Memory B cell (primary cell): ENCODE measurements at regions not wholly inside any gene's neighbourhood (a gene's known extent, or its start where the extent isn't known, plus 50 kb on each side); places are given as distances from the start of the nearest gene placed in this dataset.
"Not testable (repeated sequence)": the region's sequence is repeated elsewhere in the genome, so short reads cannot be mapped to it uniquely, and the experiment has no call there.

Experiments used
- ATAC-seq: fragments of 150-1000 bp; cut with Tn5 transposase; 2 replicates; pipeline ENCODE4 v1.10.0; 2021; ENCODE audit warnings: low read depth, mild to moderate bottlenecking, moderate library complexity
- DNase-seq, 2 donors: peaks; one replicate each; pipeline ENCODE4 v3.0.0; 2022; ENCODE audit warnings: low spot score in 2 of 2
- H3K27ac Mint-ChIP-seq: one replicate; pipeline ENCODE4 v1.8.0; 2022; ENCODE audit warnings: mild to moderate bottlenecking, moderate library complexity, mixed read lengths
- H3K27me3 Mint-ChIP-seq: one replicate; pipeline ENCODE4 v1.8.0; 2022; ENCODE audit warnings: mixed read lengths
- H3K36me3 Mint-ChIP-seq: one replicate; pipeline ENCODE4 v1.8.0; 2022; ENCODE audit warnings: mild to moderate bottlenecking, mixed read lengths
- H3K4me1 Mint-ChIP-seq: one replicate; pipeline ENCODE4 v1.8.0; 2022; ENCODE audit warnings: mixed read lengths
- H3K4me3 Mint-ChIP-seq: one replicate; pipeline ENCODE4 v1.8.0; 2022; ENCODE audit warnings: mild to moderate bottlenecking, moderate library complexity, mixed read lengths
- H3K9me3 Mint-ChIP-seq: one replicate; pipeline ENCODE4 v1.8.0; 2022; ENCODE audit warnings: mixed read lengths

DNA sequence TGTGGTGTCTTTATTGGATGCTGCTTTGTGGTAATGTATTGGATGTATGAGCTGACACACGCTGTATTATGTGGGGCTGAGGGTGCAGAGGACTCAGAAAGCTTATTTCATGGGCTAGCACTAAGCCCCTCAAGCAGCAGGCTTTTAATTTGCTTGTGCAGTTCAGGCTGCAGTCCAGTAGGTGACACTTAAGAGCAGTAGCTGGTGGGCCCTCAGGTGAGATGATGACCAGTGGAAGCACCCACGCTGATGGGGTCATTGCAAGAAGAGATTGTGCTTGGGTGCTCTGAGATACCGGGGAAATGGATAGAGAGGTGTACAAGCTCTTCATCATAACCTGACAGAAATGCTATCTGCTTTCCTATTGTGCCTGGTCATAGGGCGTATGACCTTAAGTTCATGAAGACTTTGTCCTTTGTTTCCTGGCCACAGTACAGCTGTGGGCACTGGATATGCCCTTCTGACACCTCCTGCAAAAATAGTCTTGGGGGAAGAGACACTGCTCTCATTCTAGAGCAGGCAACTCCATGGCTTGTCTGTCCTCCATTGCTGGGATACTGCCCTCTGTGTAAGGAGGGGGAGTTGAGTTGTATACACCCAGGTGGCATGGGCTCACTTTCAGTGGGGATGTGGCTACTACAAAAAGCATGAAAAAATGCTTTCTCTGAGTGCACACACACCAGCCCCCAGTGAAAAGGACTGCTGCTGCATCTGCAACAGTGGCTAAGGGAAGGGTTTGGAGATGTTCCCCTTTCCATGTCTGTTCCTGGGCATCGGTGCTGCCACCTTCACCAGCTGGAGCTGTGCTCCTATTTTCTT, 205.7 kb upstream of the ZSWIM2 start:
- H3K9me3 Mint-ChIP-seq, result peaks cover 6% of the 10 kb centered on the region
- H3K27ac Mint-ChIP-seq, result no peak overlapping the region
- no peaks in the 10 kb centered on the region for H3K36me3 Mint-ChIP-seq
- DNase-seq, result no peak
- H3K27me3 Mint-ChIP-seq, result no peaks in the 10 kb centered on the region
- no peaks in the 10 kb centered on the region for H3K4me1 Mint-ChIP-seq
- H3K4me3 Mint-ChIP-seq, result no peak overlapping the region
- ATAC-seq, result no peak

DNA sequence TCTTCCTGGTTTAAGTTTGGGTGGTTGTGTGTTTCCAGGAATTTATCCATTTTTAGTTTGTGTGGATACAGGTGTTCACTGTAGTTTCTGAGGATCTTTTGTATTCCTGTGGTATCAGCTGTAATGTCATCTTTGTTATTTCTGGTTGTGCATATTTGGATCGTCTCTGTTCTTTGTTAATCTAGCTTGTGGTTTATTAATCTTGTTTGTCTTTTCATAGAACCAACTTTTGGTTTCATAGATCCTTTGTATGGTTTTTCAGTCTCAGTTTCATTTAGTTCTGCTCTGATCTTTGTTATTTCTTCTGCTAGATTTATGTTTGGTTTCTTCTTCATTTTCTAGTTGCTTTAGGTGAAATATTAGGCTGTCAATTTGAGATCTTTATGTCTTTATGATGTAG, 202.4 kb upstream of the ZSWIM2 start:
- Mint-ChIP-seq H3K9me3 (peaks cover 13% of the 10 kb centered on the region), H3K4me1 (no peaks in the 10 kb centered on the region), H3K27ac (no peak overlapping the region), H3K27me3 (no peaks in the 10 kb centered on the region), H3K4me3 (no peak overlapping the region), H3K36me3 (no peaks in the 10 kb centered on the region)
- DNase-seq, result no peak
- ATAC-seq, result no peak

DNA sequence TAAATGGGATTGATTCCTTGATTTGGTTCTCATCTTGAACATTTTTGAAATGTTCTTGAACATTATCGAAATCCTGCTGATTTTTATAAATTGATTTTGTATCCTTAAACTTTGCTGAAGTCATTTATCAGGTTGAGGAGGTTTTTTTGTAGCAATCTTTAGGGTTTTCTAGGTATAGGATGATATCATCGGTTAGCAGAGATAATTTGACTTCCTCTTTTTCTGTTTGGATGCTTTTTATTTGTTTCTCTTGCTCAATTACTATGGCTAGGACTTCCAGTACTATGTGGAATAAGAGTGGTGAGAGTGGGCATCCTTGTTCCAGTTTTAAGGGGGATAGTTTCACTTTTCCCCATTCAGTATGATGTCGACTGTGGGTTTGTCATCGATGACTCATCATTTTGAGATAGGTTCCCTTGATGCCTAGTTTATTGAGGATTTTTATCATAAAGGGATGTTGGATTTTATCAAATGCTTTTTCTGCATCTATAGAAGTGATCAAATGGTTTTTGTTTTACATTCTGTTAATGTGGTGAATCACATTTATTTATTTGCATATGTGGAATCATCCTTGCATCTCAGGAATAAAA, 201.5 kb upstream of the ZSWIM2 start:
- H3K9me3 Mint-ChIP-seq, result peaks cover 13% of the 10 kb centered on the region
- H3K27me3 Mint-ChIP-seq, result no peaks in the 10 kb centered on the region
- no peak overlapping the region for H3K4me3 Mint-ChIP-seq
- no peak overlapping the region for H3K27ac Mint-ChIP-seq
- no peaks in the 10 kb centered on the region for H3K4me1 Mint-ChIP-seq
- H3K36me3 Mint-ChIP-seq, result no peaks in the 10 kb centered on the region
- ATAC-seq (no peak), DNase-seq (no peak)

DNA sequence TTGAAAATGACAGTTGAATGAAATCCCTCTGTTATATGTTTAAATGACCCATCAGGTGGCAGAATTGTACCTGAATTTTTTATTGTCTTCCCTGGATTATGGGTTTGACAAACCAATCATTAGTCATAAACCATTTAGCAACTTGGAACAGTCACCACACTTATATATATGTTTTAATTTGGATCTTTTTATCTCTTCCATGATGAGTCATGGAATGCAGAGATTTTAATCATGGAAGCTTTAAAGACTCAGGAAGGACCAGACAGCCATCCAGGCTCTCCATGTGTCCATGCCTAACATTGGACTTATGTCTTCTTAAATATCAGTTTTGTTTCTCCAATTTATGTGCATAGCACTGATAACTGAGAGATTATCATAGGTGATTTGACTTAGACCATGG, 188.3 kb upstream of the ZSWIM2 start:
- no peaks in the 10 kb centered on the region for H3K36me3 Mint-ChIP-seq
- no peaks in the 10 kb centered on the region for H3K4me1 Mint-ChIP-seq
- no peak overlapping the region for H3K27ac Mint-ChIP-seq
- H3K4me3 Mint-ChIP-seq, result no peak overlapping the region
- DNase-seq (no peak), ATAC-seq (no peak)
- no peaks in the 10 kb centered on the region for H3K27me3 Mint-ChIP-seq
- no peaks in the 10 kb centered on the region for H3K9me3 Mint-ChIP-seq

GRCh38 chr2:187034434-187034833, 185.5 kb upstream of the ZSWIM2 start:
- H3K4me1 Mint-ChIP-seq, result no peaks in the 10 kb centered on the region
- DNase-seq (no peak), ATAC-seq (no peak)
- peaks cover 2% of the 10 kb centered on the region for H3K9me3 Mint-ChIP-seq
- no peak overlapping the region for H3K4me3 Mint-ChIP-seq
- no peaks in the 10 kb centered on the region for H3K27me3 Mint-ChIP-seq
- no peaks in the 10 kb centered on the region for H3K36me3 Mint-ChIP-seq
- H3K27ac Mint-ChIP-seq, result no peak overlapping the region

GRCh38 chr2:187024739-187025138, 175.8 kb upstream of the ZSWIM2 start:
- Mint-ChIP-seq H3K9me3 (peaks cover 15% of the 10 kb centered on the region), H3K4me3 (no peak overlapping the region), H3K36me3 (no peaks in the 10 kb centered on the region), H3K27me3 (no peaks in the 10 kb centered on the region), H3K4me1 (no peaks in the 10 kb centered on the region), H3K27ac (no peak overlapping the region)
- DNase-seq, result no peak
- no peak for ATAC-seq

DNA sequence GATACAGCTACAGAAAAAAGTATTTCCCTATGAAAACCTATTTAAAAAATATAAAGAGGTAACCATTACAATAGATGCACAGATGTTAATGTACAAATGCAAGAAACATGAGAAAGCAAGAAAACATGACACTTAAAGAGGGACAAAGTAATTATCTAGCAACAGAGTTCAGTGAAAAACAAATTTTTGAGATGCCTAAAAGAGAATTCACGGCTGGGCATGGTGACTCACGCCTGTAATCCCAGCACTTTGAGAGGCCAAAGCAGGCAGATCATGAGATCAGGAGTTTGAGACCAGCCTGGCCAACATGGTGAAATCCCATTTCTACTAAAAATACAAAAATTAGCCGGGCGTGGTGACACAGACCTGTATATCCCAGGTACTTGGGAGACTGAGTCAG, 175.0 kb upstream of the ZSWIM2 start:
- DNase-seq, ATAC-seq, H3K27me3 Mint-ChIP-seq, H3K4me3 Mint-ChIP-seq, H3K27ac Mint-ChIP-seq, H3K4me1 Mint-ChIP-seq, H3K36me3 Mint-ChIP-seq: not testable (repeated sequence)
- H3K9me3 Mint-ChIP-seq, result peaks cover 15% of the 10 kb centered on the region

DNA sequence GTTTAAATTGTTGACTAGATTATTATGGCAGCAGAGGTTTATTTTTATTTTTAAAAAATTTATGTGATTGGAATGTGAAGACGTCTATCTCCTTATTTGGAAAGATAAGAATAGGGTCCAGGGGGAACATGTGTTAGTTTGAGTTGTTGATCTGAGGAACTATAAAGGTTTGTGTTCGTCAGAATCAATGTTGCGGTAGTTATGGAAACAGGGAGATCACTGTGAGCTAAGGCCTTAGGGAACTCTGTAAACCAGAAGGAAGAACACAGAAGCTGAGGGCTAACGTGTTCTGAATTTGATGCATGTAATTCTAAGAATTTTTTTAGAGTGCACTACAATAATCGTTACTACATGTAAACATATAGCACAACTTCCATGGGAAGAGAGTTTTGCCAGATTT, 168.5 kb upstream of the ZSWIM2 start:
- no peak overlapping the region for H3K27ac Mint-ChIP-seq
- H3K27me3 Mint-ChIP-seq, result no peaks in the 10 kb centered on the region
- H3K36me3 Mint-ChIP-seq, result no peaks in the 10 kb centered on the region
- DNase-seq (no peak), ATAC-seq (no peak)
- H3K4me3 Mint-ChIP-seq, result no peak overlapping the region
- peaks cover 1% of the 10 kb centered on the region for H3K9me3 Mint-ChIP-seq
- H3K4me1 Mint-ChIP-seq, result no peaks in the 10 kb centered on the region

DNA sequence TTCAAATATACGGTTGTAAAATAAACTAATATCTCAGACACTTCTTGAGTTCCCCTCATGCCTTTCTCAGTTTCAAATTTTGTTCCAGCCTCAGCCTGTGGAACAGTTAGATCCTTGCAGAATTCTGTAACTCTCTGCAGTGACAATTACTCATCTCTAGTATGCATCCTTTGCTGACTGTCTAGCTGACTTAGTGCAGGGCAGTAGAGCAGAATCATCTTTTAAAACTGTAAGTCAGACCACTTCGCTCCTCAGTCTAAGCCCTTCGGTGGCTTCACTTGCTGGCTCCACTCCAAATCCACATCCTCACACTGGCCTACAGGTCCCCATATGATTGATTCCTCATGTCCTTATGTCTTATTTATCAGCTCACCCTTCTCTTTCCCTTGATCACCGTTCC, 164.1 kb upstream of the ZSWIM2 start:
- Mint-ChIP-seq H3K27ac (no peak overlapping the region), H3K9me3 (peaks cover 1% of the 10 kb centered on the region), H3K4me1 (no peaks in the 10 kb centered on the region), H3K36me3 (no peaks in the 10 kb centered on the region), H3K4me3 (no peak overlapping the region), H3K27me3 (no peaks in the 10 kb centered on the region)
- ATAC-seq, result no peak
- DNase-seq, result no peak

DNA sequence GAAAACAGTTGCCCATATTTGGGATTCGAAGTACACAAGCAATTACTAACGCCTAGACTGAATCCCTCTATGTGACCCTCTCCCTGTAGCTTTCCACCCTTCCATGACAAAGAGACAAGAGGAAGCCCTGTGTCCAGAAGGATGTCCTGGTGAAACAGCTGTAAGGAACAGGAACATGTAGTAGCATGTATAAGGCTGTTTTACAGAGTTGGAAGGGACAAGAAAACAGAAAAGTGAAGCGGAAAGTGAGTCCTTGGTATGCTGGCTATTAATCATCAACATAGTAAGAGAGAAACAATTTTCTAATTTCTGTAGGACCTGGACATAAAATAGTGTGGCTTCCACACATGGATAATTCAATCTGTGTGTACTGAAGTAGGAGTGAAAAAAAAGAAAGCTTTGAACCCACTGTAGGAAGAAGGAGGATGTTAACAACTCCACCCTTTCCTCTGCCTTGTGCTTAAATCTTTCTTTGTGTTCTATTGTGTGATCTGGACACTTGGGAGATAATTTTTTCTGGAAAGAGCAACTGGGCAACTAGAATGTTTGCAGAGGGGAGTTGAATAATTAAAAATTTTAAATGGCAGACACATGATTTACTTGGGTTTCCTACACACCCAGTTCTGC, 162.3 kb upstream of the ZSWIM2 start:
- no peak overlapping the region for H3K4me3 Mint-ChIP-seq
- H3K36me3 Mint-ChIP-seq, result no peaks in the 10 kb centered on the region
- H3K27ac Mint-ChIP-seq, result no peak overlapping the region
- DNase-seq (no peak), ATAC-seq (no peak)
- no peaks in the 10 kb centered on the region for H3K4me1 Mint-ChIP-seq
- H3K27me3 Mint-ChIP-seq, result no peaks in the 10 kb centered on the region
- H3K9me3 Mint-ChIP-seq, result no peaks in the 10 kb centered on the region

DNA sequence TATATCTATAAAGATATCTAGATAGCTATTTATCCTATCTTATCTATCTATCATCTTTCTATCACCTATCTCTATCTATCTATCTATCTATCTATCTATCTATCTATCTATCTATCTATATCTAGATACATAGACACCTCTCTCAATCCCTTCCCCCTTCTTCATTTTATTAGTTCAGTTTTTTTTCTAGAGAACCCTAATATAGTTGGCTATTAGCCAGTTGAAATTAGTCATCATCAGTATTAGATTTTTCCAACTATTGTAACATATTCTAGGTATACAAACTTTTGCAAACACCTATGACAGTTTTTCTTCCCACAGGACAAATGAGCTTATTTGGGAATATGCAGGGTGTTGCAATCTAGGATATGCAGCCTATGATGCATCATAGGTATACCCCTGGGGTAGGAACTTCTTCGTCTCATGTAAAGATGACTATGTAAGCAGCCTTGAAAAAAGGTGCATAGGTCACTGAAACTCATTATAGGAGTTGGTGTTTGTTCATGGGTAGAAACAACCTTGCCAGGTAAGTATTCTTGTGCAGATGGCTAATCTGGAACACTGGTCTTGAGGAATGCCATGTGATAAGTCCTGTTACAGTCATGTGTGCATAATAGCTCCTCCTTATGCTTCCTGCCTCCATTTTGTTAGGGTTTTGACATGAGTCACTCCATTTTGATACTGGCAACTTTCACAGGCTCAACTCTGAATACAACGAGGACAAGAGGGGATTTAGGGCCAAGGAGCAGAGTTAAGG, 160.7 kb upstream of the ZSWIM2 start:
- Mint-ChIP-seq H3K27me3 (no peaks in the 10 kb centered on the region), H3K4me1 (no peaks in the 10 kb centered on the region), H3K36me3 (no peaks in the 10 kb centered on the region), H3K27ac (no peak overlapping the region), H3K9me3 (no peaks in the 10 kb centered on the region), H3K4me3 (no peak overlapping the region)
- no peak for DNase-seq
- no peak for ATAC-seq

- no peak for DNase-seq
- no peak for ATAC-seq
- no peak overlapping the region for H3K4me3 Mint-ChIP-seq
These were observed 159.1 kb upstream of the ZSWIM2 start for GRCh38 chr2:187008111-187008510.

DNA sequence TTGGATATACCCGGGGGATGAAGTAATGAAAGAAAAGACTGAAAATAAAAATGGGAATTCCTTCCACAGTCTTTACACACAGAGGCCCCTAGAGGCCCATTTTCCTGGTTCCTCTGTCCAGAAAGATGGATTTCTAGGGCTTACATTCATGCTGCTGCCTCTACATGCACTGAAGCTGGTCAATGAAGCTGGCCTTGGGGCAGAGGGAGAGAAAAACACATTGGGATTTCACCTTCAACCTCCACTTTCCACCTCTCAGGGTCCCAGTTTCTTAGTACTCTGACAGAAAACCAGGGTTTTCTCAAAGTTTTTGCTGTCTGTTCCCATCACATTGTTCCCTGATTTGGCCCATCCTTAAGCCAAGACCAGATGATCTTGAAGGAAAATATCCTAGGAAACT, 154.6 kb upstream of the ZSWIM2 start:
- Mint-ChIP-seq H3K36me3 (no peaks in the 10 kb centered on the region), H3K4me3 (no peak overlapping the region), H3K27me3 (no peaks in the 10 kb centered on the region), H3K27ac (no peak overlapping the region), H3K4me1 (no peaks in the 10 kb centered on the region), H3K9me3 (no peaks in the 10 kb centered on the region)
- ATAC-seq (no peak), DNase-seq (no peak)

More at GRCh38 chr2:187008111-187008510, 159.1 kb upstream of the ZSWIM2 start:
- H3K4me1 Mint-ChIP-seq, result no peaks in the 10 kb centered on the region
- H3K27me3 Mint-ChIP-seq, result no peaks in the 10 kb centered on the region
- no peaks in the 10 kb centered on the region for H3K9me3 Mint-ChIP-seq
- no peaks in the 10 kb centered on the region for H3K36me3 Mint-ChIP-seq
- no peak overlapping the region for H3K27ac Mint-ChIP-seq

- no peaks in the 10 kb centered on the region for H3K27me3 Mint-ChIP-seq
- no peak overlapping the region for H3K27ac Mint-ChIP-seq
- no peaks in the 10 kb centered on the region for H3K9me3 Mint-ChIP-seq
- no peaks in the 10 kb centered on the region for H3K4me1 Mint-ChIP-seq
- no peak for DNase-seq
- no peak for ATAC-seq
- H3K36me3 Mint-ChIP-seq, result no peaks in the 10 kb centered on the region
- no peak overlapping the region for H3K4me3 Mint-ChIP-seq
These were observed 154.1 kb upstream of the ZSWIM2 start for GRCh38 chr2:187003038-187003554.
